Neural progenitor cell (in vitro differentiated cells): ENCODE measurements at regions not wholly inside any gene's neighbourhood (a gene's known extent, or its start where the extent isn't known, plus 50 kb on each side); places are given as distances from the start of the nearest gene placed in this dataset.

Source experiments
- EZH2 ChIP-seq: fragments of 200-600 bp; sonication (generic); IDR thresholded peaks from 2 replicates; pipeline ENCODE4 v1.6.1; 2017; ENCODE audit warnings: antibody characterized with exemption, mild to moderate bottlenecking, moderate library complexity
- EZH2phosphoT487 ChIP-seq: fragments of 200-600 bp; sonication (generic); IDR thresholded peaks from 2 replicates; pipeline ENCODE4 v1.6.1; 2017; ENCODE audit warnings: antibody characterized with exemption
- TF ChIP-seq, protein P1 (sequence below): fragments of 200-600 bp; sonication (generic); IDR thresholded peaks from 2 replicates; pipeline ENCODE4 v1.5.1; 2017; ENCODE audit warnings: antibody characterized with exemption, mild to moderate bottlenecking

DNA sequence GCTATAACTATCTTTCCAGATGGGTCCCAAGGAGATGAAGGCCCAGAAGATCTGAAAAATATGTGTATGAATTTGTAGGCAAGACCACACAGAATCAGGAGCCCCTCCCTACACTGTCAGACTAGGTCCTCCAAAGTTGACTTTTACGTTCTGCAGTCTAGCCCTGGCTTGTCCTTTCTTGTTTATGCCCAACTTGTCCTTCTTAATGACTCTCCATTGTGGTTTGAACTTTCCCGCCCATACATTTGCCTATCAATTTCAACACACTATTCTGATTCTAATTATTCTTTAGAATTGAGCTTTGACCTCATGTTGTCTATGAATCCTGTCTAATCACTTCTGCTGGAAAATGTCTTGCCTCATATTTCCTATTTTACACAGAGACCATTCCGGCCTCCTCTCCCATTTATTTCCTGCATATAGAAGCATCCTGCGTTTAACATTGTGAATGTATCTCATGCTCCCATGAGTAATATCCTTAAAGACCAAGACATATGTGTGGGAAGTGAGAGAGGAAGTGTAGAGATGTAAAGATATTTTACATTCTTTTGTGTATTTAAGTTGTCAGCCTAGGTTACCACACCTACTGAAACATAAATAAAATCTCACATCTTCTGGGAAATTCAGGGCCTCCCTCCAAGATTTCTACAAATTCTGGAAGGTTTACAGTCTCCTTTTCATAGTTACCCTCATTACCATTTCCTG, 348.3 kb downstream of the BCKDHB start:
- TF ChIP-seq, protein P1, sequence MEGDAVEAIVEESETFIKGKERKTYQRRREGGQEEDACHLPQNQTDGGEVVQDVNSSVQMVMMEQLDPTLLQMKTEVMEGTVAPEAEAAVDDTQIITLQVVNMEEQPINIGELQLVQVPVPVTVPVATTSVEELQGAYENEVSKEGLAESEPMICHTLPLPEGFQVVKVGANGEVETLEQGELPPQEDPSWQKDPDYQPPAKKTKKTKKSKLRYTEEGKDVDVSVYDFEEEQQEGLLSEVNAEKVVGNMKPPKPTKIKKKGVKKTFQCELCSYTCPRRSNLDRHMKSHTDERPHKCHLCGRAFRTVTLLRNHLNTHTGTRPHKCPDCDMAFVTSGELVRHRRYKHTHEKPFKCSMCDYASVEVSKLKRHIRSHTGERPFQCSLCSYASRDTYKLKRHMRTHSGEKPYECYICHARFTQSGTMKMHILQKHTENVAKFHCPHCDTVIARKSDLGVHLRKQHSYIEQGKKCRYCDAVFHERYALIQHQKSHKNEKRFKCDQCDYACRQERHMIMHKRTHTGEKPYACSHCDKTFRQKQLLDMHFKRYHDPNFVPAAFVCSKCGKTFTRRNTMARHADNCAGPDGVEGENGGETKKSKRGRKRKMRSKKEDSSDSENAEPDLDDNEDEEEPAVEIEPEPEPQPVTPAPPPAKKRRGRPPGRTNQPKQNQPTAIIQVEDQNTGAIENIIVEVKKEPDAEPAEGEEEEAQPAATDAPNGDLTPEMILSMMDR = no peak
- TF ChIP-seq EZH2 (no peak), EZH2phosphoT487 (no peak)
